AG04449 (cell line): ENCODE measurements at regions not wholly inside any gene's neighbourhood (a gene's known extent, or its start where the extent isn't known, plus 50 kb on each side); places are given as distances from the start of the nearest gene placed in this dataset.
A peak's percentile ranks its signal among the peaks of the same experiment; 100 is the strongest.

Source experiments
- CTCF ChIA-PET: fragments of 350-600 bp; formaldehyde crosslinking; extraction: SDS; loops from one replicate; lab custom pipeline; 2021; ENCODE audit warnings: antibody characterized with exemption; lab: Yijun Ruan, JAX
- POLR2A ChIA-PET: fragments of 400-600, 350-600 bp; formaldehyde crosslinking; extraction: SDS; loops from one replicate; lab custom pipeline; 2020; ENCODE audit warnings: antibody characterized with exemption, inconsistent platforms; lab: Yijun Ruan, JAX
- DNase-seq: peaks from one replicate; pipeline ENCODE4 v3.0.0-alpha.2; 2010; ENCODE audit warnings: low read depth, low spot score
- H3K4me3 ChIP-seq: 2 replicates; pipeline ENCODE4 v1.5.1; 2011; ENCODE audit warnings: low read depth, mild to moderate bottlenecking, control low read depth, low read length
- TF ChIP-seq, protein P1 (sequence below): IDR thresholded peaks from one replicate; pipeline ENCODE4 v1.5.1; 2011; ENCODE audit warnings: mild to moderate bottlenecking, moderate library complexity, low read length, control low read depth, inconsistent platforms; ENCODE audit not compliant: insufficient read depth; ENCODE audit errors: missing control alignments

DNA sequence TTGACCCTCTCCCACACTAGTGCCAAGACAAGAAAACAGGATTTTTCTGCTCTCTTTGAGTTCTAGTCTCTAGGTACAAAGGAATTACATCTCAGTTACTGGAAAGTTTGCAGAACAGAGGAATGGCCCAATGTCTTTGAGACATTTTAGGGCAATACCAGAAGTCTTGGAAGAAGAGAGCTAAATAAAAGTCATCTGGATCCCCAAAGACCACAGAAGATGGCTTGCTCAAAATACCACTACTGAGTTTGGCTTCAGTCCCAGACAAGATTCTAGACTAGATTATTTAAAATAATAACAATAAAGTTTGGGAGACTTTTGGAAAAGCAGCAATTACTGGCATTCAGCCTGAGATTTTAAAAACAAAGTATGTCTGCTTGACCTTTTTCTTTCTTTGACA lies 61.9 kb upstream of the HK2 start:
- H3K4me3 ChIP-seq = no peak overlapping the region
- DNase-seq = peak; percentile 19
- TF ChIP-seq, protein P1, sequence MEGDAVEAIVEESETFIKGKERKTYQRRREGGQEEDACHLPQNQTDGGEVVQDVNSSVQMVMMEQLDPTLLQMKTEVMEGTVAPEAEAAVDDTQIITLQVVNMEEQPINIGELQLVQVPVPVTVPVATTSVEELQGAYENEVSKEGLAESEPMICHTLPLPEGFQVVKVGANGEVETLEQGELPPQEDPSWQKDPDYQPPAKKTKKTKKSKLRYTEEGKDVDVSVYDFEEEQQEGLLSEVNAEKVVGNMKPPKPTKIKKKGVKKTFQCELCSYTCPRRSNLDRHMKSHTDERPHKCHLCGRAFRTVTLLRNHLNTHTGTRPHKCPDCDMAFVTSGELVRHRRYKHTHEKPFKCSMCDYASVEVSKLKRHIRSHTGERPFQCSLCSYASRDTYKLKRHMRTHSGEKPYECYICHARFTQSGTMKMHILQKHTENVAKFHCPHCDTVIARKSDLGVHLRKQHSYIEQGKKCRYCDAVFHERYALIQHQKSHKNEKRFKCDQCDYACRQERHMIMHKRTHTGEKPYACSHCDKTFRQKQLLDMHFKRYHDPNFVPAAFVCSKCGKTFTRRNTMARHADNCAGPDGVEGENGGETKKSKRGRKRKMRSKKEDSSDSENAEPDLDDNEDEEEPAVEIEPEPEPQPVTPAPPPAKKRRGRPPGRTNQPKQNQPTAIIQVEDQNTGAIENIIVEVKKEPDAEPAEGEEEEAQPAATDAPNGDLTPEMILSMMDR = no peak
- ChIA-PET CTCF (interaction anchor here (0.6 to 1.2 kb wide), 2 partner anchors 64 to 1000 kb away, joined by 3 to 4 read pairs; no protein-coding TSS in a partner anchor), POLR2A (no interaction called here)

DNA sequence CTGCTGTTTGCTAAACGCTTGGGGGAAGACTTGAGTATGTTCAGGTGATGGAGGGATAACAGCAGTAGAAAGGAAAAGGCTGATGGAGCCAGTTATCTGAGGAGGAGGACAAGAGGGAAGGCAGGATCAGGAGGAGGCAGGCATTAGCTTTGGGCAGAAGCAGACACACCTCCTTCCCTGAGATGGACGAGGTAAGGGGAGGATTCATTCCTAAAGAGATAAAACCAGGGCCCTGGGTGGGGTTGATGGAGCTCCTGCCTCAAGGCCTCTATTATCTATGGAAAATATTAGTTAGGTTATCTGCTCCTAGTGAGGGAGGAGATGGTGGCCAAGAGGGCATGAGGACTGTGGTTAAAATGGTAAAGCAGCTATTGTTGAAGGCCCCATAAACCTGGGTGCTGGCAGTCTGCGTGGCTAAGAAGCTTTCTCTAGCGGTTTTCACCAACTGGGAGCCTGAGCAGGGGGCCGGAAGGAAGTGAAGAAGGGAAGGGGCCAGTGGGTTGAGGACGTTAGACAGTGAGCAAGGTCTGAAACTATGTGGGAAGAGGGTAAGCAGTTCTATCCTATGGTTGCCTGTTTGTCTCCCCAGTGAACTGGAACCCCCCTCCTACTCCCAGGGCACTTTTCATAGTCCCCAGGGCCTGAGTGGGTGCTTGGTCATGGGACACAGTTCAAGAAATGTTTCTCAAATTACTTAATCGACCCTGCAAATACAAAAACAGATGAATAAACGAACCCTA lies 56.6 kb upstream of the HK2 start:
- CTCF ChIA-PET = no interaction called here
- no peak overlapping the region for H3K4me3 ChIP-seq
- DNase-seq = no peak
- POLR2A ChIA-PET = no interaction called here
- TF ChIP-seq, protein P1 = no peak

DNA sequence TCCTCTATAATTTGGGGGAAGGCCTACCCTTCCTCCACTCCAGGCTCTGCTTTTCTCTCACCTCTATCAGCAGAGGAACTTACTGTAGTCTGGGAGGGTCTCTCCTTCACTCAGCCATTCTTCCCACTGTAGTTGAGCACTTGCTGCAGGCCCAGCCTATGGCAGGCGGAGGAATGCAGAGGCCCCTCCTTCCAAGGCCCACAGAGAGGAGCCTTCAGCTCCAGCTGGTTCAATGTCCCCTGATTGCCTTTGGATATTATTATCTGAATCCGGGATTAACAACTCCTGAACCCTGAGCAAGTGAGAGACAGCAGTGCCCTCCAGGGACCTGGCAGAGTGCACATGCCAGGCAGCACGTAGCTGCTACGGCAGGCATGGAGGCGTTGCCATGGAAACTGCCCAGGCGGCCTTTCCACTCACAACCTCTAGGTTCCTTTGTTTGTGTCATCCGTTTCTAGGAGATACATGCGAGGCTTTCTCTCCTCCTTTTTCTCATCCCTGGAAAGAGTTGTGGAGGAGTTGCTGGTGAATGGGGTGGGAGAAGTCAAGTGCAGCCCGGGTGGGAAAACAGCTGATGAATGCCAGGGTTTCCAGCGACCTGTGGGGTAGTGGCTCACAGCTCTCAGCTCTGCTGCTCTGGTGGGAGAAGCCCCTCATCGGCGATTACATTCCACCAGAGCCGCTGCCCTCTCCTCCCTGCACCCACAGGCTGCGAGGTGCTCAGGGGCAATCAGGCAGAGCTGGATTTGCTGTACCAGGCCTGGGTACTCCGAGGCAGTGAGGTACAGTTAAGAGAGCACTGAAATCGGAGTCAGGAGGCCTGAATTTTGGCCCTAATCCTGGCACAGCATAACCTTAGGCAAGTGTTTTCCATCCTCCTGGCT lies 55.3 kb upstream of the HK2 start:
- ChIA-PET POLR2A (no interaction called here), CTCF (no interaction called here)
- no peak overlapping the region for H3K4me3 ChIP-seq

DNA sequence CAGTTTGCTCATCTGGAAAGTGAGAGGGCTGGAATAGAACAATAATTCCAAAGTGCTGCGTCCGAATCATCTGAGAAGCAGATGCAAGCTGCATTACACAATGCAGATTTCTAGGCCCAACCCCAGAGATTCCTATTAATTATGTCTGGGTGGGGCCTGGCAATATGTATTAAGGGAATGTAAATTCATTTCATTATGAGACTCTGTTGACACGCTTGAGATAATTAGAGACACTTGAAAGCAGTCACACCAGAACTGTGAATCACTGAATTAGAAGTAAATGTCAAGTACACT lies 54.7 kb upstream of the HK2 start:
- TF ChIP-seq, protein P1 = no peak
- H3K4me3 ChIP-seq = no peak overlapping the region
- DNase-seq = no peak
- CTCF ChIA-PET = no interaction called here
- POLR2A ChIA-PET = no interaction called here

More for the DNA sequence above, 55.3 kb upstream of the HK2 start:
- DNase-seq = no peak
- TF ChIP-seq, protein P1 = no peak

DNA sequence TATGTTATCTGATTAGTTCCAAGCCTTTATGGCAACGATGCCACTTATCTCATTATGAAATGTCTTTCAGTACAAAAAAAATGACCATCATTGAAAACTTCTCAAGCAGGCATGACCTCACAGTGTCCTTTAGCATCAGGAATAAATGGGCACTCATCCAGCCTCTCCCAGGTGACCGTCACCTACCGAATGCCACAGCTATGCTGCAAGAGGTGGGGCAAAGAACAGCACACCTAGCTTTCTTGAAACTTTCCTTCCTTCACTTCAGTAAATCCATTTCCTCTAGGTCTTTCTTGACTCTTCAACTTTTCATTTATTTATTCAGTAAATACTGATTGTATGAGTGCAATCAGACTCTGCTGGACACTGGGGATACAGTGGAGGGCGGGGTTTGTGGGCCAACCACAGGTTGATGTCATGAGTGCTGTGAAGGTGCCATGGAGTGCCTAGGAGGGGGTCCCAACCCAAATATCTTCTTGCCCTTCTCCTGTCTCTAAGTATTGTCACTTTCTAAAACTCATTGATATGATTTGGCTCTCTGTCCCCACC lies 54.3 kb upstream of the HK2 start:
- no peak for DNase-seq
- no peak overlapping the region for H3K4me3 ChIP-seq
- TF ChIP-seq, protein P1 = no peak
- ChIA-PET CTCF (no interaction called here), POLR2A (no interaction called here)
